GM12875 (cell line): ENCODE measurements at regions not wholly inside any gene's neighbourhood (a gene's known extent, or its start where the extent isn't known, plus 50 kb on each side); places are given as distances from the start of the nearest gene placed in this dataset.
"Not testable (repeated sequence)": the region's sequence is repeated elsewhere in the genome, so short reads cannot be mapped to it uniquely, and the experiment has no call there.

Experiments
- H3K4me3 ChIP-seq: one replicate; pipeline ENCODE4 v1.5.1; 2011; ENCODE audit warnings: low read depth, low read length, control low read depth
- CTCF ChIP-seq: IDR thresholded peaks from 2 replicates; pipeline ENCODE4 v1.5.1; 2011; ENCODE audit warnings: low read depth, mild to moderate bottlenecking, control low read depth, inconsistent platforms, low read length, moderate library complexity, borderline replicate concordance; ENCODE audit not compliant: insufficient read depth

- TF ChIP-seq CTCF = no peak
- no peak overlapping the region for H3K4me3 ChIP-seq
Measured at GRCh38 chr18:21972281-21972680, 197.1 kb upstream of the GATA6 start.

GRCh38 chr18:21975954-21976353 lies 193.4 kb upstream of the GATA6 start:
- not testable (repeated sequence) for H3K4me3 ChIP-seq

GRCh38 chr18:21978546-21979170 lies 190.7 kb upstream of the GATA6 start:
- no peak overlapping the region for H3K4me3 ChIP-seq
- TF ChIP-seq CTCF = no peak

- no peak for TF ChIP-seq CTCF
- no peak overlapping the region for H3K4me3 ChIP-seq
Measured at GRCh38 chr18:21979171-21979560, 190.2 kb upstream of the GATA6 start.

GRCh38 chr18:21979759-21980158 lies 189.6 kb upstream of the GATA6 start:
- H3K4me3 ChIP-seq = no peak overlapping the region
- TF ChIP-seq CTCF = no peak

- H3K4me3 ChIP-seq = no peak overlapping the region
- TF ChIP-seq CTCF = no peak
Measured at GRCh38 chr18:21980744-21981143, 188.6 kb upstream of the GATA6 start.

GRCh38 chr18:21981489-21981888 lies 187.9 kb upstream of the GATA6 start:
- H3K4me3 ChIP-seq = not testable (repeated sequence)

- no peak overlapping the region for H3K4me3 ChIP-seq
Measured at GRCh38 chr18:21991081-21991534, 178.3 kb upstream of the GATA6 start.

More at GRCh38 chr18:21991081-21991534, 178.3 kb upstream of the GATA6 start:
- no peak for TF ChIP-seq CTCF
